Activated naive CD4-positive, alpha-beta T cell treated with anti-CD3 and anti-CD28 coated beads, Interleukin-2, amount 10 ng/mL, durations not matched to agents 7 days and 5 days (primary cell): ENCODE measurements at regions not wholly inside any gene's neighbourhood (a gene's known extent, or its start where the extent isn't known, plus 50 kb on each side); places are given as distances from the start of the nearest gene placed in this dataset.

Experiments
- CTCF ChIA-PET: fragments of 350-600 bp; sonication (Branson Sonifier 250); formaldehyde crosslinking; loops from one replicate; lab custom pipeline; 2021; ENCODE audit warnings: antibody characterized with exemption; lab: Charles Lee
- DNase-seq: peaks from one replicate; pipeline ENCODE4 v3.0.0-alpha.2; 2020
- H3K27ac Mint-ChIP-seq: one replicate; pipeline ENCODE4 v1.8.0; 2021; ENCODE audit warnings: mild to moderate bottlenecking, moderate library complexity, mixed read lengths
- H3K27me3 Mint-ChIP-seq: one replicate; pipeline ENCODE4 v1.8.0; 2021; ENCODE audit warnings: mild to moderate bottlenecking, mixed read lengths
- H3K36me3 Mint-ChIP-seq: one replicate; pipeline ENCODE4 v1.8.0; 2021; ENCODE audit warnings: mixed read lengths
- H3K4me1 Mint-ChIP-seq: one replicate; pipeline ENCODE4 v1.8.0; 2021; ENCODE audit warnings: mixed read lengths
- H3K4me3 Mint-ChIP-seq: one replicate; pipeline ENCODE4 v1.8.0; 2021; ENCODE audit warnings: mild to moderate bottlenecking, moderate library complexity, mixed read lengths
- H3K9me3 Mint-ChIP-seq: one replicate; pipeline ENCODE4 v1.8.0; 2021; ENCODE audit warnings: mixed read lengths

DNA sequence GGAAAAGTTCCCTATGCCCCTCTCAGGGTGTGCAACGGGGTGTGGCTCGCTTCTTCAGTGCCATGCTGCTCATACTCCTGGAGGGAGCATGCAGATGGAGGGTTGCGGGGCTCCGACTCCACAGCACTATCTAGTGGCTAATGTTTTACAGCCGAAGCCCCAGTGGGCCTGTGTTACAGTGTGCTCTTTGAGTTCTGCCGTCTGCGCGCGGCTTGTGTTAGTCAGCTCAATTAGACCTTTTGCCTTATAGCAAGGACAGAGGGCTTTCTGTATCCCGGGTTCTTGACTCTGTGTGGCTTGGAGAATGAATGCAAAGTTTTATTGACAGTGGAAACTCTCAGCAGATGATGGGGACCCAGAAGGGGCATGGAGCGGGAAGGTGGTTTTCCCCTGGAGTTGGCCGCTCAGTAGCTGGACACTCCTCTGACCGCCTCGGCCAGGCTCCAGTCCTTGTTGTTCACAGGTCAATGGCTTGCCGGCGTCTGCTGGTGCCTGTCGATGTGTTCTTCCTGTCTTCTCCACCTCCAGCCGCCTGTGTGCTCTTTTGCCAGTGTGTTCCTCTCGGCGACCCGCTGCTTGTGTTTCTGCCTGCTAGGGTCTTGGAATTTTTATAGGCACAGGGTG is 383.4 kb downstream of the LMO7 start:
- CTCF ChIA-PET, result interaction anchor here (1.2 to 1.3 kb wide), 2 partner anchors 10 to 346 kb away, joined by 3 to 4 read pairs; no protein-coding TSS in a partner anchor
- no peak overlapping the region for H3K4me3 Mint-ChIP-seq
- H3K9me3 Mint-ChIP-seq, result no peaks in the 10 kb centered on the region
- no peaks in the 10 kb centered on the region for H3K4me1 Mint-ChIP-seq
- H3K27ac Mint-ChIP-seq, result no peak overlapping the region
- no peak for DNase-seq
- H3K36me3 Mint-ChIP-seq, result no peaks in the 10 kb centered on the region
- no peaks in the 10 kb centered on the region for H3K27me3 Mint-ChIP-seq

DNA sequence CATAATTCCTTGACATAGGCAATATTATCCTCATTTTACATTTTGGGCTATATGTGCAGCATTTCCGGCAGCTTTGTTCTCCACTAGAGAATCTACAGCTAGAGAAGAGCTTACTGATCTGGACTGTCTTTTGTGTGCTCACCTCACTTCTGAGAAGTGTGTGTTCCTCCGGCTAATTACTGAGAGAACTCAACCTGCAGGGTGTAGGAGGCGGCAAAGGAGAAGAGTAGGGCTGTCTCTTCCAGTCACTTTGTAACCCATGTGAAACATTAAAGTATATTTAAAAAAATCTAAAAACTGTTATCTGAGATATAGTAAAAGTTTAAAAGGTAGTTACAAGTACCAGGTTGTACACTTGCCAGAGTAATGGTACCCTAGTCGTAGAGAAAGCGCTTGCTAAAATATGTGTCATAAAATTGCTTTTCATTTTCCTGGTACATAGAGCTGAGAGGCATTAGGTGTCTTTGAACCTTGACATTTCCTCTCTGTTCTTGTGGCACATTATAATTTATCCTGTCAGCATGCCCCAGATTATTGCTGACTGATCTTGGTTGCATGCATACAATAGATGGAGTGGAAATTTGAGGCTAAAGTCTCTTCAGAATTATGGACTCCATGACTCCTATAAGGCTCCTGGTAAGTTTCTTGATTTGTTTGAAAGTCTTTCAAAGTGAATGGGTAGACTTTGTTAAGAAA is 381.9 kb downstream of the LMO7 start:
- DNase-seq, result no peak
- H3K9me3 Mint-ChIP-seq, result no peaks in the 10 kb centered on the region
- no peaks in the 10 kb centered on the region for H3K27me3 Mint-ChIP-seq
- H3K4me3 Mint-ChIP-seq, result no peak overlapping the region
- H3K27ac Mint-ChIP-seq, result no peak overlapping the region
- CTCF ChIA-PET, result interaction anchor here (0.9 to 2.9 kb wide), 7 partner anchors 8 to 325 kb away, joined by 3 to 18 read pairs (median 6); no protein-coding TSS in a partner anchor
- H3K36me3 Mint-ChIP-seq, result no peaks in the 10 kb centered on the region
- no peaks in the 10 kb centered on the region for H3K4me1 Mint-ChIP-seq

DNA sequence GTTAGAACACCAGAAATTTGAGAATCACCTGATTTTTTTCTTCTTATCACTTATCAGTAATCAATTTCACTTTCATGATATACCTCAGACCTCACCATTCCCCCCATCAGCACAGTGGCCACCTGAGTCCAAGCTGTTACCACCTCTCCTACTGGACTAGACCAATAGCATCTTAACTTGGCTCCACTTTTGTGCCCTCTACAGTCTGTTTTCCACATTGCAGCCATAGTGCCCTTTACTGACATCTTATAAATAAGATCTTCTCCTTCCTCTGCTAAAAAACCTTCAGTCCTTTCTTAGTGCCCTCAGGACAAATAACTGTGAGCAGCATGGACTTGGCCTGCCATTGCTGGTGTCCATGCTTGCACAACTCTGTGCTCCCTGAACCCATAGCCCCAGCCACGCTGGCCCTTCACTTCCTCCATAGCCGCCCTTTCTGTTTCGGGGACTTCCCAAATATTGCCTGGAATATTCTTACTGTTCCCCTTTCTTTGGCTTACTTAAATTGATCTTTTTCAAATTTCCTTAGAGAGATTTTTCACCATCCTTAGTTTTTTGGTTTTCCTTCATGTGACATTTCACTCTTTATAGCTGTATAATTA is 380.8 kb downstream of the LMO7 start:
- CTCF ChIA-PET, result interaction anchor here (1.6 to 2.9 kb wide), 4 partner anchors 13 to 321 kb away, joined by 6 to 18 read pairs (median 7); no protein-coding TSS in a partner anchor
- DNase-seq, result peak; percentile 46
- Mint-ChIP-seq H3K9me3 (no peaks in the 10 kb centered on the region), H3K27ac (no peak overlapping the region), H3K4me3 (no peak overlapping the region), H3K4me1 (no peaks in the 10 kb centered on the region), H3K36me3 (no peaks in the 10 kb centered on the region), H3K27me3 (no peaks in the 10 kb centered on the region)

DNA sequence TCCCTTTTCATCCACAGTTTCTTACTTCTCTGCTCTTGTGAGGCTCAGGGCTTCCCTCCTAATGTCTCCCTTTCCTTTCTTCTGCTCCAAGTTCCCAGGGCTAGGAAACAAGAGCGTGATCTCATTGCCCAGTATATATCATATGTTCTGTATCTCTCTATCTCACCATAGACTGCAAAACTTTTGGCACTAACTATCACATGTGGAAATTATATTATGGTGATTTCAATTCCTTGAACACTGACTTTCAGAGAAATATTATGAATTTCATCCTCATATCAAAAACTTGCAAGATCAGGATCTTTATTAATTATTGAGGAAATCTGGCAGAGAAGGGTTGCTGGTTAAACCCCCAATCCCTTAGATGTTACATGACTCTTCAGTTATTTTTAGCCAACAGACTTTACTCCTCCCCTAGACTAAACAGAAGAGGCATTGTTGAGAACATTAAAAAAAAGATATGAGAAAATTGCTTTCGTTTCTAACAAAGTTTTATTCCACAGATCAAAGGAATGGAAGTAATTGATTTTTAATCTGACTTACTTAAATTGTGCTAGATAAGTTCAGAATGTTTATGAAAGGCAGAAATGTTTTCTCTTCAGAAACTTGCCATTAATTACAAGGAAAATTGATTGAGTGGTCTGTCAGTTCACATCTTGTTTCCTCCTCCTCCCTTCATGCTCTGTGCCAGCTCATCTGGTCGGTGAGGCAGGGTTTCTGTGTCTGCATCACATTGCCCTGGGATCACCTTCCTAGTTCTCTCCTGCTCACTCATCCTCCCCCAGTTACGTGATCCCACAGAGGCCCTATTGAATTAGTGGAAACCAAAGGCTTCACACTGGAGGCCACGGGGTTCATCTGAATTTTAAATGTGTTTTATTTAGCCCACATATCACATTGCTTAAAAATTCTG is 378.5 kb downstream of the LMO7 start:
- Mint-ChIP-seq H3K27me3 (no peaks in the 10 kb centered on the region), H3K36me3 (no peaks in the 10 kb centered on the region), H3K9me3 (no peaks in the 10 kb centered on the region), H3K4me3 (no peak overlapping the region), H3K27ac (no peak overlapping the region), H3K4me1 (no peaks in the 10 kb centered on the region)
- CTCF ChIA-PET, result no interaction called here
- no peak for DNase-seq

DNA sequence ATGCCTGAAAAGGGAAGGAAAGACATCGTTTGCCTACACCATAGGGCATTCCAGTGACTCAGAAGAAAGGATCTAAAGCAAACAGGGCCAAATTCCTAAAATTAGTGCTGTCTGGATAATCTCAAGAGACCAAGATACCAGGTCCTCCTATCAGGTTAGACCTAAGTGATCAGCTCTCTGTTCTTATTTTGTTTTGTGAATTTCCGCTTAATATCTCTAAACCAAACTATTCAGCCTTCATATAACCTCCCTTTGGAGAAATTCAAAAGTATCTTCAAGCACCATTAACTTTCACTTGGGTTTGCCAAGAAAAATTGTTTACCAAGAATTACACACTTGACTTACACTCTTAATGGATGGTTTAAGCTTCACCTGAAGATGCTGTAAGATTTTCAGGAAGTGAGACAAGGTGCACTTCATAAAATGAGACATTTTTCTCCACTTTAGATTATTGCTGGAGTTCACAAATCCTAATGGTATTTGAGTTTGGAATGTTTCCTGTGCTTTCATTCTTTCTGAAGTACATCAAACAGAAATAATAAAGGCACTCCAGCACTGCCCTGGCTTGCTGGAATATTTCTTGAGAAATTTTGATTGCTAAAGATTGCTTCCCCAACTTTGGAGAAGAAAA is 376.1 kb downstream of the LMO7 start:
- H3K4me1 Mint-ChIP-seq, result no peaks in the 10 kb centered on the region
- H3K4me3 Mint-ChIP-seq, result no peak overlapping the region
- H3K9me3 Mint-ChIP-seq, result no peaks in the 10 kb centered on the region
- no peak for DNase-seq
- CTCF ChIA-PET, result interaction anchor here (0.6 to 1.0 kb wide), 2 partner anchors 137 to 316 kb away, joined by 3 to 5 read pairs; no protein-coding TSS in a partner anchor
- no peak overlapping the region for H3K27ac Mint-ChIP-seq
- H3K27me3 Mint-ChIP-seq, result no peaks in the 10 kb centered on the region
- H3K36me3 Mint-ChIP-seq, result no peaks in the 10 kb centered on the region

DNA sequence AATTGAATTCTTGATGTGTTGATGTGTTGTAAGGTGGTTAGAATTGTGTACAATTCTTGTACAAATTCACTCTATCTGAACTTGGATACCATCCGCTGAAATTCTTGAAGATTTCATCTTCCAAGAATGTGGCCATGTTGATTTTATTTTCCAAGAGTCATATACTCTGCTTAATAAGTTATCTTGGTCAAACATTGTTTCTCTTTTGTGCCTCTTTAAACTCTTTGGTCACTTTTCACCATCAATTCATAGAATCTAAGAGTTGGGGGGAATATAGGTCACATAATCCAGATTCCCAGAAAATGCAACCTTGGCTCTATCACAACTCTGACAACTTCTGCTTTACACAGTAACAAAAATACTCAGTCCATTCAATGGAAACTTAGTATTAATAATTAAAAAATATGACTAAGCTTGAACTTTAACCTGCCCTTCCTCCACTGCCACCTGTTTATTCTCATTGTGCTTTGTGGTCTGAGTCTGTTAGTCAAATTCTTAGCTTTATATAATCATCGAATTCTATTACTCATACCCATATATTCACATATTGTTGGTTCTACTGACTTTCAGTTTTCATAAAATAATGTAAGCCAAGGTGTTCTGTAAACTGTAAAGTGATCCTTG is 373.2 kb downstream of the LMO7 start:
- H3K9me3 Mint-ChIP-seq, result no peaks in the 10 kb centered on the region
- no peak overlapping the region for H3K27ac Mint-ChIP-seq
- H3K27me3 Mint-ChIP-seq, result no peaks in the 10 kb centered on the region
- CTCF ChIA-PET, result interaction anchor here (0.9 to 1.1 kb wide), 2 partner anchors 9 to 313 kb away, joined by 3 to 4 read pairs; no protein-coding TSS in a partner anchor
- no peaks in the 10 kb centered on the region for H3K36me3 Mint-ChIP-seq
- H3K4me3 Mint-ChIP-seq, result no peak overlapping the region
- no peak for DNase-seq
- no peaks in the 10 kb centered on the region for H3K4me1 Mint-ChIP-seq

DNA sequence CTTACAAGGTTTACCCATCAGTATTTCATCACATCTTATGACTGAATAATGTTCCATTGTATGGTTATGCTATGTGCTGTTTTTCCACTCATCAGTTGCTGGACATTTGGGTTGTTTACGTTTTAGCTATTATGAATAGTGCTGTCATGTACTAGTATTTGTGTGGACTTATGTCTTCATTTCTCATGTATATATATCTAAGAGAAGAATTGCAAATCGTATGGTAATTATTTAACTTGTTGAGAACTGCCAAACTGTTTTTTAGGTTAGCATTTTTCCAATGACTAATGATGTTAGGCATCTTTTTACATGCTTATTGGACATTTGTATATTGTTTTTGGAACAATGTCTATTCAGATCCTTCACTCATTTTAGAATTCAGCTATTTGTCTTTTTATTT is 368.3 kb downstream of the LMO7 start:
- H3K9me3 Mint-ChIP-seq, result no peaks in the 10 kb centered on the region
- H3K27ac Mint-ChIP-seq, result no peak overlapping the region
- no peaks in the 10 kb centered on the region for H3K27me3 Mint-ChIP-seq
- DNase-seq, result no peak
- no peaks in the 10 kb centered on the region for H3K4me1 Mint-ChIP-seq
- CTCF ChIA-PET, result no interaction called here
- no peaks in the 10 kb centered on the region for H3K36me3 Mint-ChIP-seq
- H3K4me3 Mint-ChIP-seq, result no peak overlapping the region

DNA sequence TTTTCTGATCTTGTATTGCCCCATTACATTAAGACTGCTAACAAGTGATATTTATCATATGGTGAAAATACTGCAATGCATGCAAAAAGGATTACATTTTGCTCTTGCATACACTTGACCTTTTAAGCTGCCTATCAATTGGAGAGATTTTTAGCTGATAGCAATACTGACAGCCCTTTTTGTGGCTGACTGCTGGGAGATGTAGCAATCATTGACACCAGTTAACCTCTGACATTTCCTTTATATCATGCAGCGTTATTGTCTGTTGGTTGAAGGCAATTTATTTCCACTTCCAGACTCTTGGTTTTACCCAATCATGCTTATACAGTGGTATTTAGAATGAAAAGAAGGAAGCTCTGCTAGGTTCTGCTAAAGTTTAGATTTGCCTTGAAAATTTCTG is 364.0 kb downstream of the LMO7 start:
- H3K27ac Mint-ChIP-seq, result no peak overlapping the region
- no peaks in the 10 kb centered on the region for H3K9me3 Mint-ChIP-seq
- H3K27me3 Mint-ChIP-seq, result no peaks in the 10 kb centered on the region
- peaks cover 8% of the 10 kb centered on the region for H3K4me1 Mint-ChIP-seq
- H3K36me3 Mint-ChIP-seq, result no peaks in the 10 kb centered on the region
- H3K4me3 Mint-ChIP-seq, result no peak overlapping the region
- CTCF ChIA-PET, result no interaction called here
- no peak for DNase-seq

DNA sequence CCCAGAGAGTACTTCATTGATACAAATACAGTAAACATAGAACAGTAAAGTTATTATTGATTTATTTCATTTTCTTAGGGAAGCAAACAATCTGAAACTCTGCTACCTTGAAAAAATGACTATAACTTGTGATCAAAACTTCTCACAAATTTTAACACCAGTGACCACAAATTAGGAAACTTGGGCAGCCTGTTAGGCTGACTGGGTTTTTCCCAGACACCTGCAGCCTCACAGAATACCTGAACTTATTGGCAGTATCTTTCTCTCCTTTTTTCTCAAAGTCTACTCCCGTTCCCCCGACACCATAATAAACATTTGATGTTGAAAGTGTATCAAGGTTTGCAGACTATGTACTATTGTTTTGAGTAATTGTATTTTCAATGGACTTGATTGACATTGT is 360.5 kb downstream of the LMO7 start:
- CTCF ChIA-PET, result no interaction called here
- DNase-seq, result no peak
- H3K36me3 Mint-ChIP-seq, result no peaks in the 10 kb centered on the region
- H3K9me3 Mint-ChIP-seq, result no peaks in the 10 kb centered on the region
- peaks cover 8% of the 10 kb centered on the region for H3K4me1 Mint-ChIP-seq
- no peaks in the 10 kb centered on the region for H3K27me3 Mint-ChIP-seq
- H3K27ac Mint-ChIP-seq, result no peak overlapping the region
- H3K4me3 Mint-ChIP-seq, result no peak overlapping the region

DNA sequence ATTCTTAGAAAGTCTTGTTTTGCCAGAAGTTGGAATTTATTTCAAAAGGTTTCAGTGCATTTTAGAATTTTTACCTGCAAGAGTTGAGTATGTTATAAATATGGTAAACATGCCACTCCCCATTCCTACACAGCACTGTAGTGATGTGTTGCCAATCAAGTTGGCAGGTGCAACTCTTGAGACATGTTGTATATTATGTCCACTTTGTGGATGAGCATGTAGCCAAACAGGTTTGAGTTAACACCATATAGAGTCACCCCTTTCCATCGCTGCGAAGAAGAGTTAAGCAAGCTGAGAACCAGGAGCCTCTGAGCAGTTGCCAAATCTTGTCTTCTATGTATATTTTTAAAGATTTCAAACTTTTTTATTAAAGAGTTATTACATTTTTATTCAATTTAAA is 359.8 kb downstream of the LMO7 start:
- Mint-ChIP-seq H3K9me3 (no peaks in the 10 kb centered on the region), H3K36me3 (no peaks in the 10 kb centered on the region), H3K27ac (no peak overlapping the region), H3K27me3 (peaks cover under 1% of the 10 kb centered on the region), H3K4me3 (no peak overlapping the region), H3K4me1 (peaks cover 8% of the 10 kb centered on the region)
- CTCF ChIA-PET, result no interaction called here
- DNase-seq, result no peak

DNA sequence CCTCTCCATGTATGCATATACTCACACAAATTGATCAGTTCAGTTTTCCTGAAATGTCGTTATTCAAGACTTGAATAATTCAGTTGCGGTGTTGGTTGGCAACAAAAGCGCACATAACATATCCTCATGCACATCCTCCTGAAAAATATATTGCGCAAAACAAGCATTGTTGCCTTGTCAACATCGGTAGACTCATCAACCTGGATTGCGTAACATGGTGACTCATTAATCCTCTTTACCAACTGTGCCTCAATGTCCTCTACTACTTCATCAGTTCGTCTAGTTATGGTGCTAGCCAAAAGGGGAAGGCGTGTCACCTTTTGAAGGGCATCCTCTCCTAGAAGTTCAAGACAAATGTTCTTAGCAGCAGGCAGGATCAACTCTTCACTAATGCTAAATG is 357.7 kb downstream of the LMO7 start:
- no peaks in the 10 kb centered on the region for H3K36me3 Mint-ChIP-seq
- H3K9me3 Mint-ChIP-seq, result no peaks in the 10 kb centered on the region
- H3K4me3 Mint-ChIP-seq, result no peak overlapping the region
- no peak overlapping the region for H3K27ac Mint-ChIP-seq
- CTCF ChIA-PET, result interaction anchor here (0.6 kb wide), 1 partner anchor 87 kb away, joined by 3 read pairs; no protein-coding TSS in a partner anchor
- H3K27me3 Mint-ChIP-seq, result peaks cover 4% of the 10 kb centered on the region
- no peak for DNase-seq
- peaks cover 8% of the 10 kb centered on the region for H3K4me1 Mint-ChIP-seq

DNA sequence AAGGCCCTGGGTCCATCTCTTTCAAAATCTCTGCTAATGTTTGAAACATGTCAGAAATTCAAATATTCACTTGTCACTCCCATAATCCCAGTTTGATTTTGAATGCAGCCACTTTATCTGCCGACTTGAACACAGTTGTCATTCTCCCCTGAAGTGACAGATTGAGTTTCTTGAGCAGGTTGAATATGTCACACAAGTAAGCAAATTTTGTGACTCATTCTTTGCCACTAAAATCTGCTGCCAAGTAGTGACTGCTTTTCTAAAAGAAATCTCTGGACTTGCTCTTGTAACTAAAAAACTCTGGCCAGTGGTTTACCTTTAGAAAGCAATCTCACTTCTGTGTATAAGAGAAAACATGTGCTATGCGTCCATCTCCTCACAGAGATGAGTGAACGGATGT is 357.1 kb downstream of the LMO7 start:
- no peaks in the 10 kb centered on the region for H3K9me3 Mint-ChIP-seq
- no peak overlapping the region for H3K27ac Mint-ChIP-seq
- H3K4me1 Mint-ChIP-seq, result peaks cover 8% of the 10 kb centered on the region
- H3K4me3 Mint-ChIP-seq, result no peak overlapping the region
- H3K27me3 Mint-ChIP-seq, result peaks cover 4% of the 10 kb centered on the region
- H3K36me3 Mint-ChIP-seq, result no peaks in the 10 kb centered on the region
- CTCF ChIA-PET, result no interaction called here
- no peak for DNase-seq

DNA sequence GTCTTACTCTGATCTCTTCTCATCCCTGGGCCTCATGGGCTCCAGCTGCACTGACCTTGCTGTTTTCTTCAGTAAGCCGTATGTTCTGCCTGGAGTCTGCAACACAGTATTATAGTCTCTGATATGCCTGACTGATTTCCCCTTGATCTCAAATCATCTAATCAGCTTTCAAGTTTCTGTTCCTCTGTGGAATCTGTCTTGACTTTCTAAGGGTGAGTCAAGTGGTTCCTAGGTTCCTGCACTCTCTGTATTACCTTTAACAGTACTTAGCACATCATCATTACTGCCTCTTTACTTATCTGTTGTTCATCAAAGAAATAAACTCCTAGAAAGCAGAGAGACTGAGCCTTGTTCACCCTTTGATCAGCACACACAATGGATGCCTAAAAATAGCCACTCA is 350.7 kb downstream of the LMO7 start:
- no peaks in the 10 kb centered on the region for H3K9me3 Mint-ChIP-seq
- no peaks in the 10 kb centered on the region for H3K36me3 Mint-ChIP-seq
- H3K4me3 Mint-ChIP-seq, result no peak overlapping the region
- H3K4me1 Mint-ChIP-seq, result no peaks in the 10 kb centered on the region
- CTCF ChIA-PET, result no interaction called here
- no peak for DNase-seq
- H3K27ac Mint-ChIP-seq, result no peak overlapping the region
- H3K27me3 Mint-ChIP-seq, result peaks cover 4% of the 10 kb centered on the region
